Islet precursor cell (in vitro differentiated cells): ENCODE measurements at regions not wholly inside any gene's neighbourhood (a gene's known extent, or its start where the extent isn't known, plus 50 kb on each side); places are given as distances from the start of the nearest gene placed in this dataset.
A peak's percentile ranks its signal among the peaks of the same experiment; 100 is the strongest.

ENCODE experiments used
- DNase-seq: peaks from one replicate; pipeline ENCODE4 v3.0.0-alpha.2; 2018

- DNase-seq = peak; percentile 55
Observed at GRCh38 chr17:77507111-77507885, 366.5 kb downstream of the SEC14L1 start.

DNA sequence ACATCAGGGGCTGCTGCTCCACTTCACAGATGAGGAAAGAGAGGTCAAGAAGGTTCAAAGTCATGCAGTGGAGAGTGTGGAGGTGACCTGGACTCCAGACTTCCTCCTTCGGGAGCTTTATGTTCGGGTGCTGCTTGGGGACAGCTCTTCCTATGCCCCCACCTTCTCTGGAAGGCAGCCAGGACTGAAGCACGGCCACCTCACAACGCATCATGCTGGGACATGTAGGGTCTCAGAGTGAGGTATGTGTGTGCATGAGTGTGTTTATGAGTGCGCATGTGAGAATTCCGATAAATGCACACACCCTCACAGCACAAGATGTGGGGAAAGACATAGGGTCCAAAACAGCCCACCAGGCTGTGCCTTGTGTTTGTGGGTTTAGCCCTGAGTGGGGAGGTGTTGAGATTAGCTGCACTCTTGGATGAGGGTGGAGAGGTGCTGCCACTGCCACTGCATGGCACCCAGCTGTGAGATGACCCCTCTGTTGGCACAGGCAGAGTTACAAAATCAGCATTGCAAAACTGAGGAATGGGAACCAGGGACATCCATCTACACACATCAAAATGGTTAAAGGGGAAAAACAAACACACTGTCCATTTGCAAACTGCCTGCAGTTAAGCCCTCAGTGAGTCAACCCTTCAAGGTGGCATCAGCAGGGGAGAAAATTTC lies 367.4 kb downstream of the SEC14L1 start:
- peak; percentile 49 for DNase-seq

DNA sequence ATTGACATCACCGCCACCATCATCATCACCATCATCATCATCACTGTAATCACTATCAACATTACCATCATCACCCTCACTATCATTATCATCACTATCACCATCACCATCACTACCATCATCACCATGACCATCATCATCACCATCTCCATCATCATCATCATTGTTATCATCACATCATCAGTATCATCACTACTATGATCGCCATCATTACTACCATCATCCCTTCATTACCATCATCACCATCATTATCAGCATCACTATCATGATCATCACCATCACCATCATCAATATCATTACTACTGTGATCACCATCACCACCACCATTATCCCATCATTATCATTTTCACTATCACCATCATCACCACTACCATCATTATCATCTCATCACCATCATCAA lies 368.3 kb downstream of the SEC14L1 start:
- no peak for DNase-seq

DNA sequence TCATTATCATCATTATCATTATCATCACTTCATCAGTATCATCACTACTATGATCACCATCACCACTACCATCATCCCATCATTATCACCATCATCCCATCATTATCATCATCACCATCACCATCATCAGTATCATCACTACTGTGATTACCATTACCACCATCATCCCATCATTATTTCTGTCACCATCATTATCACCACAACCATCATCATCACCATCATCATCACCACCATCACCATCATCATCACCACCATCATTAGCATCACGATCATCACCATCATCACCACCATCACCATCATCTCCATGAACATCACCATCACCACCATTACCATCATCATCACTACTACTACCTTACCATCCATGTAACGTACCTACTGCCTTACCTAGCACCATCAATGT lies 368.8 kb downstream of the SEC14L1 start:
- no peak for DNase-seq

- DNase-seq = peak; percentile 35
Observed at GRCh38 chr17:77510133-77510796, 369.5 kb downstream of the SEC14L1 start.

DNA sequence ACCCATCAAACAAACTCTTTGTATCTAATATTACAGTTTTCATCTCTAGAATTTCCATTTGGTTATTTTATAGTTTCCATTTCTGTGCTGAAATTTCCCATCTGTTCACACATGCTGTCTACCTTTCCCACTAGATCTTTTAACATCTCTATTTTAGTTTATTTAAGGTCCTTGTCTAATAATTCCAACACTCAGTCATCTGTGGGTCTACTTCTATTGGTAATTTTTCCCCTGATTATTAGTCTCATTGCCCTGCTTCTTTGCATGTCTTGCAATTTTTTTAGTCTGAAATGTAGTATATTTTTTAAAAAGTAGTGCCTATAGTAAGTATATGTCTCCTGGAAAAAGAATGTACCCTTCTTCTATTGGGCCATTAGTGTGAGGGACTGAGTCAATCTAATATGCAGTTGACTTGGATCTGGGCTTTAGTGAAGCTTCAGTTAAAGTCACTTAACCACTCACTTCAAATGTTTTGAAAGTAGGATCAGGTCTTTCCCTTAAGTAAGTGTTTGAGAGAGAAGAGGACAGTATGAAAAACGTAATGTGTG lies 370.8 kb downstream of the SEC14L1 start:
- DNase-seq = no peak

- peak; percentile 58 for DNase-seq
Observed at GRCh38 chr17:77512062-77512946, 371.5 kb downstream of the SEC14L1 start.

DNA sequence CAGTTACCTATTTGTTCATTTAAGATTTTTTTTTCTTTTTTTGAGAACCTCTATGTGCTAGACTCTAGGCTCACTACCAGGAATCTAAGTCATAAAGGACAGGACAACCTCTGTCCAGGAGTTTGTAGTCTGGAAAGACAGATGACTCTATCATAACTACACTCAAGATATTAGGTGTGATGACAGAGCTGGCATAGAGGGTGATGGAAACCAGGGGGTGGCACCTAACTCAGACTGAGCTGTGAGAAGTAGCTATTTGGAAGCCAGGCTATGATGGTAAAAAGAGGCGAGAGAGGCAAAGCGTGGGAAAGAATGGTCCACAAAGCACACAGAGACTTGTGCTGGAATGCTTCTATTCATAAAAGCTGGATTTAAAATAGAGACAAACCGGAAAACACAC lies 372.3 kb downstream of the SEC14L1 start:
- peak; percentile 24 for DNase-seq

DNA sequence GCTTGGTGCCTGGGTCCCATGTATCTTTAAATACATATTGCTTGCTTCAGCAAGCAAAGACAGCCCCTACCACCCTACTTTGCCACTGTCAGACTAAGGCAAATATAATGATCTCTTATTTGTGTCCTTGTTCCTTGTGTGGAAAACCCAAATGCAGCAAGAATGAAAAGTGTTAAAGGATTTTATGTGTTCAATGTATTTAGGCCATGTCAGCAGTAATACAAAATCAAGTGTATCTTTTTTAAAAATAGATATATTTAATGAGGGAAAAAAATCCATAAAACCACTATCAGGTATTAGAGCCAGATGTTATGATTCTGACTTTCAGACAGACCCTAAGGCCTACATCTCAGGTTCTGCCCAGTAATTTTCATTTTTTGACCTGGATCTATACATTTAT lies 374.5 kb downstream of the SEC14L1 start:
- no peak for DNase-seq

GRCh38 chr17:77516902-77517301 lies 376.1 kb downstream of the SEC14L1 start:
- DNase-seq = peak; percentile 80

GRCh38 chr17:77521076-77521475 lies 380.3 kb downstream of the SEC14L1 start:
- DNase-seq = peak; percentile 42

DNA sequence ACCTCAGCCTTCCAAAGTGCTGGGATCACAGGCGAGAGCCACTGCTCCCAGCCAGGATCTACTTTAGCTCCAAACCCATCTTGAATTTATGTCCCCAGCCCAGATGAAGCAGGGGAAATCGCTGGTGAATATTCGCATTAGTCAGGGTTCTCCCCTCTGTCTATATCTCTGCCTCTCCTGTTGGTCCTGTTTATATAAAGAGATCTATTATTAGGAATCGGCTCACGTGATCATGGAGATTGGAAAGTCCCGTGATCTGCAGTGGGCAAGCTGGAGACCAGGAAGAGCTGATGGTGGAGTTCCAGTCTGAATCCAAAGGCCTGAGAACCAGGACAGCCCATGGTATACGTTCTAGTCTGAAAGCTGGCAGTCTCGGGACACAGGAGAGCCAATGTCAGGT lies 382.8 kb downstream of the SEC14L1 start:
- DNase-seq = no peak

GRCh38 chr17:77526259-77526711 lies 385.5 kb downstream of the SEC14L1 start:
- DNase-seq = peak; percentile 39

GRCh38 chr17:77526728-77527350 lies 386.1 kb downstream of the SEC14L1 start:
- peak; percentile 22 for DNase-seq

GRCh38 chr17:77527409-77527808 lies 386.6 kb downstream of the SEC14L1 start:
- peak; percentile 27 for DNase-seq

- DNase-seq = peak; percentile 46
Observed at GRCh38 chr17:77527836-77528505, 387.2 kb downstream of the SEC14L1 start.

DNA sequence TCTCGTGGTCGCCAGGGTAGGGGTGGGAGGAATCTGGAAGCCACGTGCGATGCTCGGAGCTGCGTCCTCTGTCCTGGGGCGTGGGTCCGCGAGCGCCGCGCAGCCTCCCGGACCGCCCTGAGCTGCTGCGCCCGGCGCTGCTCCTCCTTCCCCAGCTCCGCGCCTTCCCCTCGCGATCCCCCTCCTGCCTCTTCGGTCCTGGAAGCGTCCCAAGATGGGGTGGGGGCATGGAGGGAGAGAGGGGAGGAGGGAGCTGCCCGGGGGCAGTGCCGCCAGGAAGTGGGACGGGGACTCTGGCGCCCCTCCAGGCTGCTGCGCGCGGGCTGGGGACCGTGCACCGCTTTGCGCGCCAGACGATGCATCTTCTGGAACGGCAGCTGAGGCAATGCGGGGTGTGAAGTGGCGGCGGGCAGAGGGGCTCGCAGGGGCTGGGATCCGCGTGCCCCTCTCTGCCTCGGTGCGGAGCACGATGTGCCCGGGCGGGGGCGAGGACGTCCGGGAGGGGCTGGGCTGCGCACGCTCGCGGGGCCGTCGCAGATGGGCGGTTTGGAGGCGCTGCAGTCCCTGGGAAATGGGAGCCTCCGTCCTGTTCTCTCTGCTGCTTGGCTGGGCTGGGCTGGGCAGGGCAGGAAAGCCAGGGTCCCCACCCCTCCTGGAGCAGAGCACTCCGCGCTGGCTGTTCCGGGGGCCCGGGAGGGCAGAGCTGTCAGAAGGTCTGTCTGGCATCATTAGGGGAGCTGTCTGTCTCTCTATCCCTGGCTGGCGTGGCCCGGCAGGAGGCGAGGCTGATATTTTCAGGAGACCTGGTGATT lies 388.0 kb downstream of the SEC14L1 start:
- DNase-seq = peak; percentile 84

DNA sequence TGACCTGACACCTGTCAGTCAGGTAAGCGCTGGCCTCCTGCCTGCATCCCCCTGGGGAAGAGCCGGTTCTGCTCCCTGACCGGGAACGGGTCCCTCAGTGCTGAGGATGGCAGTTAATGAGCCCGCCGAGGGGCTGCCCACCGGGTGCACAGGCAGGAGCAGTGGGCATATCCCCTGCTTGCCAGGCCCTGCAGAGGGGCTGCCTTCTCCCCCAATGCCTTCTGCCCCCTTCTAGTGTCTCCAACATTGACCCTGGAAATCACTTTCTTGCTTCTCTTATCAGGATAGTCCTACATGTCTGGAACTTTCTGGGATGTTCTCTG lies 388.5 kb downstream of the SEC14L1 start:
- no peak for DNase-seq

DNA sequence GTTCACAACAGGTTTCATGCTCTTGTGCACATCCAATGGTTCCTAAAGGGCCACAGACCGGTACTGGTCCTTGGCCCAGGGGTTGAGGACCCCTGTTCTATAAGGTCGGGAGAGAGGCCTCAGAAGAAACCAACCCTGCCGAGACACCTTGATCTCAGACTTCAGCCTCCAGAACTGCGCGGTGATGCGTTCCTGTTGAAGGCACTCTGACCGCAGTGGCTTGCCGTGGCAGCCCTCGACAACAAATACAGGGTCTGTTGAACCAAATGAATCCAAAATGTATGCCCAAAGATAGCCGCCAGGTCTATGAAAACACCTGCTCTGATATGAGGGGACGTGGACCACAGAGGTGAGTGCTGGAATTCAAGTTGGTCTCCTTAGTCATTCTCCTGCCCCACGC lies 389.8 kb downstream of the SEC14L1 start:
- DNase-seq = peak; percentile 46

GRCh38 chr17:77531002-77531401 lies 390.2 kb downstream of the SEC14L1 start:
- DNase-seq = no peak

- DNase-seq = peak; percentile 49
Observed at GRCh38 chr17:77531641-77532040, 390.9 kb downstream of the SEC14L1 start.
